ENCODE measurements at regions not wholly inside any gene's neighbourhood (a gene's known extent, or its start where the extent isn't known, plus 50 kb on each side); places are given as distances from the start of the nearest gene placed in this dataset.
A peak's percentile ranks its signal among the peaks of the same experiment; 100 is the strongest.

GRCh38 chr10:83574770-83575169 lies 564.5 kb upstream of the GHITM start:
- no peak for DNase-seq (ENCODE audit: low read depth in 2 of 2)

DNA sequence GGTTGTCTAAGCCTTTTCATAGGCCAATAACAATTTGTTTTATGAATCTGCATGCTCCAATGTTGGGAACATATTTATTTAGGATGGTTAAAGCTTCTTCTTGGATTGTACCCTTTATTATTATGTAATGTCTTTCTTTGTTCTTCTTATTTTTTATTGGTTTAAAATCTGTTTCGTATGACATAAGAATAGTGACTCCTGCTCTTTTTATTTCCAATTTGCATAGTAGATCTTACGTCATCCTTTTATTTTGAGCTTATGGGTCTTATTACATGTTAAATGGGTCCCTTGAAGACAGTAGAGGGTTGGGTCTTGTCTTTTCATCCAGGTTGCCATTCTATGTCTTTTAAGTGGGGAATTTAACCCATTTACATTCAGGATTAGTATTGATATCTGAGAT lies 561.9 kb upstream of the GHITM start:
- DNase-seq (ENCODE audit: low read depth in 2 of 2): no peak

DNA sequence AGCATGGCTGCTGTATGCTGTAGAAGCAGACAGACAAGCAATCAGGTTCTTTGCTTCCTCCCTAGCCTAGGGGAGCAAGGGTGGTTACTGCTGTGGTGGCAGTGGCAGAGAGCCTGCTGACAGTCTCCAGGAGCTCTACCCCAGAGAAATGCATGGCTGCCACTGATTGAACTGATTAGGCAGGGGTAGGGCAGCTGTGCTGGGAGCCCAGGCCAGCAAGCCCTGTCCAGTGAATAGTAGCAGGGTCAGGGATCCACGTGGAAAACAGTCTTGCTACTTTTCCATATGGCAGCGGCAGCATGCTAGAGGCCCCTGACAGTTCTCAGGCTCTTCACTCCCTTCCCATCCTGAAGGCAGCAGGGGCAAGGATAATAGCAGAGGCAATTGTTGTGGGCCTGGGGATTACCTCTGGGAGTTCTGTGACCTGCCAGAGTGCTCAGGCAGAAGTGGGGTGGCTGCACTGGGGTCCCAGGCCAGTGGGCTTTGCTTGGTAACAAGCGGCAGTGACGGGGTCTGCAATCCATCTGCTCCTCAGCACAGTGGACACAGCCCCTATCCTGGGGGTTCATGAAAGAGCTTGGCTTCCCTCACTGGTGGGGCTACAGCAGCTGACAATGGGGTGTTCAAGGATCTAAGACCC lies 558.8 kb upstream of the GHITM start:
- no peak for DNase-seq (ENCODE audit: low read depth in 2 of 2)

DNA sequence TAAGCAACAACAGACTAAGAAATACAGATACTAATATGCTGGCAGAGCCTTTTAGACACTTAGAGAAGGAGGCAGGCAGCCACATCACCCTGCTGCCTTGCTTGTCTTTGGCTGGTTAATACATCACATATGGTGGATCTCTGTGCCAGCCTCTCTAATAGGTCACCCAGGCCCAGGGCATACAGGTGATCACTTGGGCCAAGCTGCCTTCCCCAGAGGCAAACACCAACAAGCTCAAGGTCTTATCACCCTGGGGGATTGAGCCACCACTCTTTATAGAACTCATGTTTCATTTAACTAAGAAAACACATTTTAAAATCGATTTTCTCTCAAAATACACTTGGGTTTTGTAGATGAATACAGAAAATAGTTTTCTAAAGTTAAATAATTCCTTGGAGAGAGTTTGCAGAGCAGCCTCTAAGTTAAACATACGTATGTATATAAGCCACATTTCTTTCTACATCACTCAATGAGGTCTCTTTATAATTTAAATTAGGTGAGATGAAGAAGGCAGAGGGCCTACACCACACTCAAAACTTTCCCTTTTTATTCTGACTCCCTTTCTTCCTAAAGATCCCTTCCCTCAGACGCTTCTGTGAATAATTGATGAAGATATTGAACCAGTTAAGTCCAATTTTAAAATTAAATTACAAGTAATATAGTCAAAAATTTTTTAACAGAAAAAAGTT lies 556.8 kb upstream of the GHITM start:
- DNase-seq (ENCODE audit: low read depth in 2 of 2): no peak

GRCh38 chr10:83585686-83586085 lies 553.6 kb upstream of the GHITM start:
- DNase-seq (ENCODE audit: low read depth in 2 of 2): no peak

DNA sequence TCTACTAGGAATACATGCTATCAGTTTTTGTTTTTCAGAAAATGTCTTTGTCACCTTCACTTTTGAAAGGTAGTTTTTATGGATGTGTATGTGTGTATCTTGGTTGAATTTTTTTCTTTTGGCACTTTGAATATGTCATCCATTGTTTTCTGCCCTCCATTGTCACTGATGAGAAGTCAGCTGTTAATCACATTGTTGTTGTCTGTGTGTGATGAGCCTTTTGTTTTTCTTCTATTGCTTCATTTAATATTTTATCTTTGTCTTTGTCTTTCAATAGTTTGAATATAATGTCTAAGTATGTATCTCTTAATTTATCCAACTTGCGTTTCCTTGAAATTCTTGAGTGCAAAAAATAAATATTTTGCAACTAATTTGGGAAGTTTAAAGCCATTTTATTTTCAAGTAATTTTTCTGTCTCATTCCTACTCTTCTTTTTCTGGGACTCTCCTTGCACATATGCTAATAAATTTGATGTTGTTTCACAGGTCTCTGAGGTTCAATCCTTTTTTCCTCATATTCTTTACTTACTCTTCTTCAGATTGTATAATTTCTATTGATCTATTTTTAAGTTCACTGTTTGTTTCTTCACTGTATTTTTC lies 546.9 kb upstream of the GHITM start:
- peak in 1 of 2 donors; percentile 7 for DNase-seq (ENCODE audit: low read depth in 2 of 2)

- DNase-seq (ENCODE audit: low read depth in 2 of 2): peak in 1 of 2 donors; percentile 58
Measured at GRCh38 chr10:83603708-83604107, 535.6 kb upstream of the GHITM start.

DNA sequence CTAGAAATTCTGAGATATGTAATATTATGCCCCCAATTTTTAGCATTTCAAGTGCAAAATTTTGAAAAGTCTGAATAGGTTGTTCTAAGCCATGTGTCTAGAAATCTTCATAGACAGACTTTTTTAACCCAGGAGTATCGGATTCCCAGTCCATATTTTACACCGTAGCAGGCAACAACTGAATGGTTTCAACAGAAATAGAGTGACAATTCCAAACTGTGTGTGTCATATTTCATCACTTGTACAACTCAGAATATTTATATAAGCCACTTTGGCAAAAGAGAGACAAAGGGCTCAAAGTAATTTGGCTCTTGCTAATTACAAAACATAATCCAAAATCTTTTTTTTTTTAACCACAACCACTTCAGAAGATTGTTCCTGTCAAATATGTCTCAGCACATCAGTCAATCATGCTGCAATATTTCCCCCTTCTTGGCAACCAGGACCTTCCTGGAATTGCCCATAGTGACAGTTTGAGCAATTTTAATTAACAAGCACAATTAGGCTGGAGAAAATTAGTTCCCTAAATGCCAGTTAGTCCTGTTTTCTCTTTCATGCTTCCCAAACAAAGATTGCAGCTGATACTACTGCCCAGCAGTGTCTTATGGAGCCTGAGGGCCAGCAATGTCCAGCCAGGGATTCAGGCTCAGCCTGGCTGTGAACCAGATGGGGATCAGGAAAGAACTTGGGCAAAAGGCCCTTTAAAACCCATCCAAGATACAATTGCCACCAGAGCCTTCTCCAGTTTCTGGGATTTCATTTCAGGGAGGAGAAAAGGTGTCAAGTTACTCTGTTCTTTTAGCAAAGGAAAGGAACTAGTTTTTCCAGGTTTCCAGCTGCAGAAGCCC lies 533.3 kb upstream of the GHITM start:
- no peak for DNase-seq (ENCODE audit: low read depth in 2 of 2)

- DNase-seq (ENCODE audit: low read depth in 2 of 2): peak in 1 of 2 donors; percentile 74
Measured at GRCh38 chr10:83607959-83608745, 531.2 kb upstream of the GHITM start.

GRCh38 chr10:83612050-83612449 lies 527.3 kb upstream of the GHITM start:
- DNase-seq (ENCODE audit: low read depth in 2 of 2): peak in 1 of 2 donors; percentile 46

DNA sequence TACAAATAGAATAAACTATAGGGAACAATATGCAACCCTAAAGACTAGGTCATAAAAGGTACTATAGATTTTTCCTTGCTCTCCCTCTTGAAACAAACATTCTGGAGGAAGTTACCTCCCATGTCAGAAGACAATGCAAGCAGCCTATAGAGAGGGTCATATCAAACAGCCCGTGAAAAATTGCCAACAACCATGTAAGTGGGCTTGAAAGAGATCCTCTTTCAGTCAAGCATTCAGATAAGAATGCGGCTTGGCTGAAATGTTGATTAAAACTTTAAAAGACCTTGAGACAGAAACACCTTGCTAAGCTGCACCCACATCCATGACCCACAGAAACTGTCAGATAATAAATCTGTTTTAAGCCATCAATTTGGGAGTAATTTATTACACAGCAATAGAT lies 526.6 kb upstream of the GHITM start:
- no peak for DNase-seq (ENCODE audit: low read depth in 2 of 2)

- no peak for DNase-seq (ENCODE audit: low read depth in 2 of 2)
Measured at GRCh38 chr10:83617172-83617571, 522.1 kb upstream of the GHITM start.

- DNase-seq (ENCODE audit: low read depth in 2 of 2): no peak
Measured at GRCh38 chr10:83617692-83618545, 521.4 kb upstream of the GHITM start.

GRCh38 chr10:83625831-83626360 lies 513.4 kb upstream of the GHITM start:
- no peak for DNase-seq (ENCODE audit: low read depth in 2 of 2)

GRCh38 chr10:83632701-83633100 lies 506.6 kb upstream of the GHITM start:
- no peak for DNase-seq (ENCODE audit: low read depth in 2 of 2)

DNA sequence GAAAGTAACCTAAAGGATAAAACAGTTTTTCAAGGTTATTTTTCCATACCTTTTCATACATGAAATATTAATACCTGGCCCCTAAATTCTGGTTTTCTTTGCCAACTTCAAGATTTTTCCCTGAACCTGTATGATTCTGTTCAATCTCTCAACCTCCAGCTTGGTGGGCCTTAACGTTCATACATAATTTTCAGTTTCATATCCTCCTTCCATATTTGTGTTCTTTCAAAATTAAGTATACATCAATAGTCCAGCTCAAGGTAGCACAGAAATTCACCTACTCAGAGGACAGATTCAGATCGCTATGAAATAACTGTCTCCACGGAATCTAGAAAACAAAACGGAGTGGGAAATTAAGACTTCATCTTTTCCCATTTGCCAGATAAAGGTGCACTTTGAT lies 505.8 kb upstream of the GHITM start:
- DNase-seq (ENCODE audit: low read depth in 2 of 2): no peak

DNA sequence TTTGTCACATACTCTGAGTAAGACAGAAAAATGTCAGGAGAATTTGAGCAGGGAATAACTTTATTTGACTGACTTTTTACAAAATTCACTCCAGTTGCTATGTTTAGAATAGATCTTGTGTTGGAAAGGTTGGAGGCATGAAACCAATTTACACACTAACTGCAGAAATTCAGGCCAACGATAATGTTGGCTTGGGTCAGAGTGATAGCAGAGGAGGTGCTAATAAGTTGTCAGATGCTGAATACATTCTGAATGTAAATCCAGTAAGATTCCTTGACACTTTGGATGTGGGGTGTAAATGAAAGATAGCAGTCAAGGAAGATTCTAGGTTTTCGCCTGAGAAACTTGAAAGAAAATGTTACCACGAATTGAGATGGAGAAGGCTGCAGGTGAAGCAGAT lies 502.5 kb upstream of the GHITM start:
- DNase-seq (ENCODE audit: low read depth in 2 of 2): no peak

GRCh38 chr10:83647526-83647925 lies 491.8 kb upstream of the GHITM start:
- peak in 1 of 2 donors; percentile 57 for DNase-seq (ENCODE audit: low read depth in 2 of 2)

- peak in 1 of 2 donors; percentile 45 for DNase-seq (ENCODE audit: low read depth in 2 of 2)
Measured at GRCh38 chr10:83648201-83648600, 491.1 kb upstream of the GHITM start.

GRCh38 chr10:83649471-83649870 lies 489.8 kb upstream of the GHITM start:
- no peak for DNase-seq (ENCODE audit: low read depth in 2 of 2)

Data from dermis microvascular lymphatic vessel endothelial cell (primary cell).